Ascending aorta (tissue), 2 donors: ENCODE measurements at regions not wholly inside any gene's neighbourhood (a gene's known extent, or its start where the extent isn't known, plus 50 kb on each side); places are given as distances from the start of the nearest gene placed in this dataset.

Experiments
- DNase-seq, 2 donors: peaks; one replicate each; pipeline ENCODE4 v3.0.0-alpha.2; 2019; ENCODE audit warnings: low spot score in 2 of 2
- H3K27ac ChIP-seq, 2 donors: fragments of 200-600 bp; sonication (generic); one replicate each; pipeline ENCODE4 v1.5.1; 2016 to 2017; ENCODE audit warnings: mild to moderate bottlenecking in 1 of 2
- H3K27me3 ChIP-seq: fragments of 200-600 bp; sonication (generic); one replicate; pipeline ENCODE4 v1.5.1; 2017
- H3K36me3 ChIP-seq, 2 donors: fragments of 200-600 bp; sonication (generic); one replicate each; pipeline ENCODE4 v1.5.1; 2016
- H3K4me1 ChIP-seq, 2 donors: fragments of 200-600 bp; sonication (generic); one replicate each; pipeline ENCODE4 v1.5.1; 2016 to 2017; ENCODE audit warnings: mild to moderate bottlenecking in 1 of 2
- H3K4me3 ChIP-seq, 2 donors: fragments of 200-600 bp; sonication (generic); one replicate each; pipeline ENCODE4 v1.5.1; 2016 to 2017; ENCODE audit warnings: mild to moderate bottlenecking in 1 of 2
- H3K9me3 ChIP-seq, 2 donors: fragments of 200-600 bp; sonication (generic); one replicate each; pipeline ENCODE4 v1.5.1; 2016
- CTCF ChIP-seq, 3 experiments: fragments of 200-600 bp in 2 of 3; fragments of 450-650 bp in 1 of 3; sonication (generic) in 2 of 3; IDR thresholded peaks; one replicate each; pipeline ENCODE4 v1.5.1; 2016 to 2019; ENCODE audit warnings: antibody characterized with exemption in 3 of 3, mild to moderate bottlenecking in 1 of 3, moderate library complexity in 1 of 3
- intact Hi-C: fragments of 100-400 bp; cut with DNase I; formaldehyde crosslinking; loops from one replicate; pipeline ENCODE4 v1.15.1; 2023

- Histone ChIP-seq H3K4me3 (no peak overlapping the region), H3K27me3 (no peaks in the 10 kb centered on the region), H3K36me3 (no peaks in the 10 kb centered on the region), H3K4me1 (no peaks in the 10 kb centered on the region), H3K9me3 (no peaks in the 10 kb centered on the region), H3K27ac (no peak overlapping the region)
- DNase-seq = no peak
- intact Hi-C loops = no loop called here
- TF ChIP-seq CTCF (IDR thresholded peaks at IDR 0.05) = no peak
Observed at GRCh38 chr12:124126950-124127655, 154.1 kb downstream of the ZNF664 start.

- no peak for TF ChIP-seq CTCF (IDR thresholded peaks at IDR 0.05)
- intact Hi-C loops = no loop called here
- Histone ChIP-seq H3K27ac (no peak overlapping the region), H3K4me1 (no peaks in the 10 kb centered on the region), H3K9me3 (no peaks in the 10 kb centered on the region), H3K27me3 (no peaks in the 10 kb centered on the region), H3K36me3 (no peaks in the 10 kb centered on the region), H3K4me3 (no peak overlapping the region)
- DNase-seq = no peak
Observed at GRCh38 chr12:124129132-124129531, 156.1 kb downstream of the ZNF664 start.

- H3K36me3 ChIP-seq = no peaks in the 10 kb centered on the region
- intact Hi-C loops = no loop called here
- H3K4me1 ChIP-seq = no peaks in the 10 kb centered on the region
- H3K9me3 ChIP-seq = no peaks in the 10 kb centered on the region
- DNase-seq = no peak
- TF ChIP-seq CTCF (IDR thresholded peaks at IDR 0.05) = no peak
- no peak overlapping the region for H3K4me3 ChIP-seq
- no peaks in the 10 kb centered on the region for H3K27me3 ChIP-seq
- no peak overlapping the region for H3K27ac ChIP-seq
Observed at GRCh38 chr12:124130691-124131591, 157.9 kb downstream of the ZNF664 start.

GRCh38 chr12:124131659-124132058 is 158.6 kb downstream of the ZNF664 start:
- intact Hi-C loops = no loop called here
- Histone ChIP-seq H3K4me3 (no peak overlapping the region), H3K36me3 (no peaks in the 10 kb centered on the region), H3K27ac (no peak overlapping the region), H3K9me3 (no peaks in the 10 kb centered on the region), H3K27me3 (no peaks in the 10 kb centered on the region), H3K4me1 (no peaks in the 10 kb centered on the region)
- no peak for TF ChIP-seq CTCF (IDR thresholded peaks at IDR 0.05)
- DNase-seq = no peak

- H3K27ac ChIP-seq = no peak overlapping the region
- H3K4me3 ChIP-seq = no peak overlapping the region
- no peak for DNase-seq
- intact Hi-C loops = no loop called here
- peaks cover 0 to 8% of the 10 kb centered on the region in 2 donors for H3K9me3 ChIP-seq
- no peaks in the 10 kb centered on the region for H3K36me3 ChIP-seq
- H3K27me3 ChIP-seq = no peaks in the 10 kb centered on the region
- H3K4me1 ChIP-seq = no peaks in the 10 kb centered on the region
- TF ChIP-seq CTCF (IDR thresholded peaks at IDR 0.05) = no peak
Observed at GRCh38 chr12:124132530-124132929, 159.5 kb downstream of the ZNF664 start.
